IPS-11a (cell line): ENCODE measurements at regions not wholly inside any gene's neighbourhood (a gene's known extent, or its start where the extent isn't known, plus 50 kb on each side); places are given as distances from the start of the nearest gene placed in this dataset.

Experiments
- H3K4me3 ChIP-seq: one replicate; pipeline ENCODE4 v1.5.1; 2013; ENCODE audit warnings: low read depth, low read length, control low read depth

- no peak overlapping the region for H3K4me3 ChIP-seq
Observed at GRCh38 chr4:35711127-35711526, 533.2 kb downstream of the ARAP2 start.

- H3K4me3 ChIP-seq, result no peak overlapping the region
Observed at GRCh38 chr4:35723973-35724372, 520.3 kb downstream of the ARAP2 start.

- H3K4me3 ChIP-seq, result no peak overlapping the region
Observed at GRCh38 chr4:35725131-35725530, 519.2 kb downstream of the ARAP2 start.

- H3K4me3 ChIP-seq, result no peak overlapping the region
Observed at GRCh38 chr4:35730414-35730813, 513.9 kb downstream of the ARAP2 start.

- H3K4me3 ChIP-seq, result no peak overlapping the region
Observed at GRCh38 chr4:35734381-35735098, 509.8 kb downstream of the ARAP2 start.

GRCh38 chr4:35739308-35739707 is 505.0 kb downstream of the ARAP2 start:
- no peak overlapping the region for H3K4me3 ChIP-seq

- H3K4me3 ChIP-seq, result no peak overlapping the region
Observed at GRCh38 chr4:35754047-35754446, 490.3 kb downstream of the ARAP2 start.

GRCh38 chr4:35757836-35758235 is 486.5 kb downstream of the ARAP2 start:
- no peak overlapping the region for H3K4me3 ChIP-seq

GRCh38 chr4:35760807-35761206 is 483.5 kb downstream of the ARAP2 start:
- H3K4me3 ChIP-seq, result no peak overlapping the region

GRCh38 chr4:35771571-35771970 is 472.7 kb downstream of the ARAP2 start:
- no peak overlapping the region for H3K4me3 ChIP-seq

- H3K4me3 ChIP-seq, result no peak overlapping the region
Observed at GRCh38 chr4:35772291-35772690, 472.0 kb downstream of the ARAP2 start.

GRCh38 chr4:35789899-35790574 is 454.3 kb downstream of the ARAP2 start:
- no peak overlapping the region for H3K4me3 ChIP-seq

GRCh38 chr4:35793045-35793722 is 451.1 kb downstream of the ARAP2 start:
- no peak overlapping the region for H3K4me3 ChIP-seq

GRCh38 chr4:35793766-35794165 is 450.5 kb downstream of the ARAP2 start:
- no peak overlapping the region for H3K4me3 ChIP-seq

- H3K4me3 ChIP-seq, result no peak overlapping the region
Observed at GRCh38 chr4:35800669-35801068, 443.6 kb downstream of the ARAP2 start.

- H3K4me3 ChIP-seq, result no peak overlapping the region
Observed at GRCh38 chr4:35802644-35803043, 441.7 kb downstream of the ARAP2 start.

GRCh38 chr4:35818520-35818919 is 425.8 kb downstream of the ARAP2 start:
- no peak overlapping the region for H3K4me3 ChIP-seq

GRCh38 chr4:35820003-35820402 is 424.3 kb downstream of the ARAP2 start:
- H3K4me3 ChIP-seq, result no peak overlapping the region

GRCh38 chr4:35824231-35824630 is 420.1 kb downstream of the ARAP2 start:
- no peak overlapping the region for H3K4me3 ChIP-seq

- H3K4me3 ChIP-seq, result no peak overlapping the region
Observed at GRCh38 chr4:35835893-35836292, 408.4 kb downstream of the ARAP2 start.

GRCh38 chr4:35836596-35836995 is 407.7 kb downstream of the ARAP2 start:
- no peak overlapping the region for H3K4me3 ChIP-seq

GRCh38 chr4:35867057-35867456 is 377.3 kb downstream of the ARAP2 start:
- H3K4me3 ChIP-seq, result no peak overlapping the region
